PFSK-1 (cell line): ENCODE measurements at regions not wholly inside any gene's neighbourhood (a gene's known extent, or its start where the extent isn't known, plus 50 kb on each side); places are given as distances from the start of the nearest gene placed in this dataset.

Experiments
- FOXP2 ChIP-seq: optimal IDR thresholded peaks from 2 replicates; pipeline ENCODE3; 2011; ENCODE audit warnings: borderline replicate concordance, control low read depth, inconsistent platforms; ENCODE audit not compliant: insufficient read depth; ENCODE audit errors: extremely low read length, extremely low read depth
- POLR2AphosphoS5 ChIP-seq: IDR thresholded peaks from 2 replicates; pipeline ENCODE4 v1.6.1; 2012; ENCODE audit warnings: low read depth, mild to moderate bottlenecking, control low read depth, low read length, moderate library complexity
- SIN3A ChIP-seq: IDR thresholded peaks from 2 replicates; pipeline ENCODE4 v1.6.1; 2012; ENCODE audit warnings: mild to moderate bottlenecking, low read length, moderate library complexity, borderline replicate concordance; ENCODE audit not compliant: insufficient read depth
- TF ChIP-seq, protein P1 (sequence below), 2 experiments: IDR thresholded peaks; 2 replicates each; pipeline versions ENCODE4 v1.6.1 to v1.8.0; 2011 to 2012; ENCODE audit warnings: low read depth in 2 of 2, low read length in 2 of 2, control low read depth in 1 of 2, inconsistent platforms in 1 of 2, mild to moderate bottlenecking in 1 of 2, moderate library complexity in 1 of 2; ENCODE audit not compliant: insufficient read depth in 1 of 2

DNA sequence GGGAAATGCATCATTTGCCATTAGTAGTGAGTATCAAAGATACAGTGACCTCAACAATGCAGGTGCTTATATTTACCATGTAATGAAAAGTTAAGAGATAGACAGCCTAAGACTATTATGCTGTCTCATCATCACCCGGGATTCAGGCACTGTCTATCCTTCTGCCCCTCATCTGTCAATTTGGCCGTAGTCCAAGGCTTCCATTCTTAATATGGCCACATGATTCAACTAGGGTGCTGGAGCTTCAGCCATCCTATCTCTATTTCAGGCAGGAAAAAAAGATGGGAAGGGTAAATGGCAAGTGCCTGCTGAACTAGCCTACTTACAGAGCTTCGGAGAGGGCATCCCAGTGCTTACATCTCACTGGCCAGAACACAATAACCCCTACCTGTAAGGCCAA is 196.7 kb upstream of the LNX1 start:
- no peak for TF ChIP-seq SIN3A
- TF ChIP-seq POLR2AphosphoS5, result no peak
- TF ChIP-seq, protein P1, sequence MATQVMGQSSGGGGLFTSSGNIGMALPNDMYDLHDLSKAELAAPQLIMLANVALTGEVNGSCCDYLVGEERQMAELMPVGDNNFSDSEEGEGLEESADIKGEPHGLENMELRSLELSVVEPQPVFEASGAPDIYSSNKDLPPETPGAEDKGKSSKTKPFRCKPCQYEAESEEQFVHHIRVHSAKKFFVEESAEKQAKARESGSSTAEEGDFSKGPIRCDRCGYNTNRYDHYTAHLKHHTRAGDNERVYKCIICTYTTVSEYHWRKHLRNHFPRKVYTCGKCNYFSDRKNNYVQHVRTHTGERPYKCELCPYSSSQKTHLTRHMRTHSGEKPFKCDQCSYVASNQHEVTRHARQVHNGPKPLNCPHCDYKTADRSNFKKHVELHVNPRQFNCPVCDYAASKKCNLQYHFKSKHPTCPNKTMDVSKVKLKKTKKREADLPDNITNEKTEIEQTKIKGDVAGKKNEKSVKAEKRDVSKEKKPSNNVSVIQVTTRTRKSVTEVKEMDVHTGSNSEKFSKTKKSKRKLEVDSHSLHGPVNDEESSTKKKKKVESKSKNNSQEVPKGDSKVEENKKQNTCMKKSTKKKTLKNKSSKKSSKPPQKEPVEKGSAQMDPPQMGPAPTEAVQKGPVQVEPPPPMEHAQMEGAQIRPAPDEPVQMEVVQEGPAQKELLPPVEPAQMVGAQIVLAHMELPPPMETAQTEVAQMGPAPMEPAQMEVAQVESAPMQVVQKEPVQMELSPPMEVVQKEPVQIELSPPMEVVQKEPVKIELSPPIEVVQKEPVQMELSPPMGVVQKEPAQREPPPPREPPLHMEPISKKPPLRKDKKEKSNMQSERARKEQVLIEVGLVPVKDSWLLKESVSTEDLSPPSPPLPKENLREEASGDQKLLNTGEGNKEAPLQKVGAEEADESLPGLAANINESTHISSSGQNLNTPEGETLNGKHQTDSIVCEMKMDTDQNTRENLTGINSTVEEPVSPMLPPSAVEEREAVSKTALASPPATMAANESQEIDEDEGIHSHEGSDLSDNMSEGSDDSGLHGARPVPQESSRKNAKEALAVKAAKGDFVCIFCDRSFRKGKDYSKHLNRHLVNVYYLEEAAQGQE (IDR thresholded peaks at IDR 0.05; ENCODE audit: insufficient read depth in 1 of 2, low read depth in 2 of 2, low read length in 2 of 2), result no peak
- no peak for TF ChIP-seq FOXP2
